A549 (cell line): ENCODE measurements at regions not wholly inside any gene's neighbourhood (a gene's known extent, or its start where the extent isn't known, plus 50 kb on each side); places are given as distances from the start of the nearest gene placed in this dataset.

Experiments used
- ATAC-seq, 2 experiments: fragments of 200-7000 bp in 1 of 2; fragments of >200 bp in 1 of 2; cut with Nextera tagmentation in 1 of 2; cut with Tn5 transposase in 1 of 2; 3 replicates each; pipeline versions ENCODE4 v1.8.0 to v1.9.1; 2018 to 2020; ENCODE audit warnings: mild to moderate bottlenecking in 1 of 2, moderate library complexity in 1 of 2
- CTCF ChIA-PET: fragments of 300-600 bp; sonication (Branson Sonifier 250); formaldehyde crosslinking; extraction: SDS; loops from one replicate; lab custom pipeline; 2021; ENCODE audit warnings: antibody characterized with exemption, inconsistent platforms; lab: Yijun Ruan, JAX
- POLR2A ChIA-PET: fragments of 350-600 bp; formaldehyde crosslinking; extraction: SDS; loops from one replicate; lab custom pipeline; 2021; ENCODE audit warnings: antibody characterized with exemption, inconsistent platforms; lab: Yijun Ruan, JAX
- DNase-seq, 2 experiments: peaks; one replicate each; pipeline versions ENCODE4 v3.0.0 to v3.0.0-alpha.2; 2011 to 2016; ENCODE audit warnings: low read depth in 1 of 2, low spot score in 1 of 2
- FAIRE-seq: peaks from 2 replicates; lab custom pipeline; 2011; peaks lifted over from hg19 to GRCh38; lab: Jason Lieb, UNC
- H3K27ac ChIP-seq, 2 experiments: fragments of >200 bp; sonication (Bioruptor Twin); formaldehyde crosslinking; 3 replicates each; pipeline ENCODE4 v1.5.1; 2016 to 2017
- H3K4me1 ChIP-seq: fragments of >200 bp; sonication (Bioruptor Twin); formaldehyde crosslinking; 3 replicates; pipeline ENCODE4 v1.6.1; 2016
- H3K4me2 ChIP-seq: fragments of >200 bp; sonication (Bioruptor Twin); formaldehyde crosslinking; 3 replicates; pipeline ENCODE4 v1.6.1; 2016
- H3K4me3 ChIP-seq: fragments of >200 bp; sonication (Bioruptor Twin); formaldehyde crosslinking; 3 replicates; pipeline ENCODE4 v1.5.1; 2016
- H3K9me3 ChIP-seq: fragments of >200 bp; sonication (Bioruptor Twin); formaldehyde crosslinking; 3 replicates; pipeline ENCODE4 v1.6.1; 2016
- ATOH8 ChIP-seq: fragments of 250-450 bp; sonication (Bioruptor Pico); IDR thresholded peaks from 2 replicates; pipeline ENCODE4 v1.5.0; 2020; ENCODE audit warnings: low read depth, mild to moderate bottlenecking, moderate library complexity
- BHLHE40 ChIP-seq: IDR thresholded peaks from 2 replicates; pipeline ENCODE4 v1.6.1; 2012; ENCODE audit warnings: low read depth, low read length, inconsistent platforms
- CBX8 ChIP-seq: fragments of 200-600 bp; sonication (generic); IDR thresholded peaks from 2 replicates; pipeline ENCODE4 v1.6.1; 2016
- CHD2 ChIP-seq: fragments of 150-350 bp; IDR thresholded peaks from 2 replicates; pipeline ENCODE4 v1.6.1; 2014; ENCODE audit warnings: low read length; ENCODE audit not compliant: partially characterized antibody
- CHD4 ChIP-seq: fragments of 200-600 bp; sonication (generic); IDR thresholded peaks from 2 replicates; pipeline ENCODE4 v1.6.1; 2016; ENCODE audit warnings: antibody characterized with exemption, mild to moderate bottlenecking, borderline replicate concordance
- EHF ChIP-seq: fragments of 250-450 bp; sonication (Bioruptor Pico); IDR thresholded peaks from 2 replicates; pipeline ENCODE4 v1.5.0; 2020; ENCODE audit warnings: mild to moderate bottlenecking
- ESRRA ChIP-seq: fragments of 150-350 bp; IDR thresholded peaks from 2 replicates; pipeline ENCODE4 v1.6.1; 2014; ENCODE audit warnings: mild to moderate bottlenecking, low read length, borderline replicate concordance
- HDAC2 ChIP-seq: fragments of 200-600 bp; sonication (generic); IDR thresholded peaks from 2 replicates; pipeline ENCODE4 v1.6.1; 2016
- HEYL ChIP-seq: fragments of 250-450 bp; sonication (Bioruptor Pico); IDR thresholded peaks from 2 replicates; pipeline ENCODE4 v1.8.0; 2021; ENCODE audit warnings: mild to moderate bottlenecking, moderate library complexity
- HMGXB4 ChIP-seq: fragments of 250-450 bp; sonication (Bioruptor Pico); IDR thresholded peaks from 2 replicates; pipeline ENCODE4 v1.5.0; 2021; ENCODE audit warnings: mild to moderate bottlenecking, moderate library complexity, borderline replicate concordance
- HOXA7 ChIP-seq: fragments of 250-450 bp; sonication (Bioruptor Pico); IDR thresholded peaks from 2 replicates; pipeline ENCODE4 v1.5.0; 2020; ENCODE audit warnings: mild to moderate bottlenecking, moderate library complexity
- MAX ChIP-seq: IDR thresholded peaks from 2 replicates; pipeline ENCODE4 v1.6.1; 2012
- MAZ ChIP-seq: fragments of 150-350 bp; IDR thresholded peaks from 2 replicates; pipeline ENCODE4 v1.6.1; 2014; ENCODE audit warnings: antibody characterized with exemption, low read depth, low read length, borderline replicate concordance
- NFE2L2 ChIP-seq: fragments of 150-350 bp; conservative IDR thresholded peaks from 2 replicates; pipeline ENCODE4 v1.6.1; 2014; ENCODE audit warnings: low read length
- NR3C1 ChIP-seq: fragments of >200 bp; sonication (Bioruptor Twin); formaldehyde crosslinking; IDR thresholded peaks from 3 replicates; pipeline ENCODE4 v1.6.1; 2017
- PHF8 ChIP-seq: fragments of 200-600 bp; sonication (generic); IDR thresholded peaks from 2 replicates; pipeline ENCODE4 v1.6.1; 2016; ENCODE audit warnings: low read depth, mild to moderate bottlenecking, antibody characterized with exemption, moderate library complexity, borderline replicate concordance
- RARB ChIP-seq: fragments of 250-450 bp; sonication (Bioruptor Pico); IDR thresholded peaks from 2 replicates; pipeline ENCODE4 v1.8.0; 2021; ENCODE audit warnings: mild to moderate bottlenecking, moderate library complexity
- SMC3 ChIP-seq: fragments of >200 bp; sonication (Bioruptor Twin); formaldehyde crosslinking; IDR thresholded peaks from 3 replicates; pipeline ENCODE4 v1.6.1; 2018; ENCODE audit warnings: inconsistent platforms
- TP53 ChIP-seq: fragments of 250-450 bp; sonication (Bioruptor Pico); IDR thresholded peaks from 2 replicates; pipeline ENCODE4 v1.5.0; 2021; ENCODE audit warnings: mild to moderate bottlenecking, moderate library complexity
- ZC3H11A ChIP-seq: fragments of 450-650 bp; IDR thresholded peaks from 2 replicates; pipeline ENCODE4 v1.6.1; 2014; ENCODE audit warnings: antibody characterized with exemption, mild to moderate bottlenecking
- ZNF302 ChIP-seq: fragments of 250-450 bp; sonication (Bioruptor Pico); IDR thresholded peaks from 2 replicates; pipeline ENCODE4 v1.9.0; 2021; ENCODE audit warnings: inconsistent platforms, mild to moderate bottlenecking, moderate library complexity
- WGBS: methylation state at CpG from one replicate; pipeline ENCODE4 v1.1.6; 2017; ENCODE audit errors: missing lambda C conversion rate; 5-methylcytosine and 5-hydroxymethylcytosine counted together

- ATAC-seq (no peak), DNase-seq (no peak), FAIRE-seq (no peak)
- WGBS: 6% methylated on average over 1 of the region's 1 CpG
- ChIA-PET CTCF (no interaction called here), POLR2A (no interaction called here)
- H3K9me3 ChIP-seq: no peaks in the 10 kb centered on the region
- H3K4me2 ChIP-seq: no peak overlapping the region
- no peak overlapping the region for H3K4me3 ChIP-seq
- TF ChIP-seq HOXA7 (CRISPR knock-in tag): no peak
- TF ChIP-seq ZC3H11A: no peak
- TF ChIP-seq ZNF302 (CRISPR knock-in tag): no peak
- TF ChIP-seq CHD4: no peak
- TF ChIP-seq HDAC2: no peak
- no peak for TF ChIP-seq RARB (CRISPR knock-in tag)
- no peak for TF ChIP-seq MAX
- TF ChIP-seq HEYL (CRISPR knock-in tag): no peak
- no peaks in the 10 kb centered on the region for H3K4me1 ChIP-seq
- H3K27ac ChIP-seq: no peak overlapping the region
Observed at GRCh38 chr6:85803721-85804120, 161.0 kb upstream of the SYNCRIP start.

- no peaks in the 10 kb centered on the region for H3K9me3 ChIP-seq
- FAIRE-seq (no peak), DNase-seq (no peak), ATAC-seq (no peak)
- no peak overlapping the region for H3K4me3 ChIP-seq
- TF ChIP-seq SMC3 (no peak), BHLHE40 (no peak), PHF8 (no peak), CHD2 (no peak), CBX8 (no peak), NR3C1 (no peak), TP53 (no peak), HMGXB4 (CRISPR knock-in tag) (no peak), MAZ (no peak), EHF (CRISPR knock-in tag) (no peak)
- ChIA-PET CTCF (no interaction called here), POLR2A (no interaction called here)
- no peak overlapping the region for H3K27ac ChIP-seq
- 0% methylated on average over 1 of the region's 1 CpG for WGBS
- H3K4me1 ChIP-seq: no peaks in the 10 kb centered on the region
- no peak overlapping the region for H3K4me2 ChIP-seq
Observed at GRCh38 chr6:85802162-85802561, 159.5 kb upstream of the SYNCRIP start.

- CTCF ChIA-PET: no interaction called here
- Histone ChIP-seq H3K4me3 (no peak overlapping the region), H3K27ac (no peak overlapping the region), H3K9me3 (no peaks in the 10 kb centered on the region), H3K4me1 (no peaks in the 10 kb centered on the region), H3K4me2 (no peak overlapping the region)
- DNase-seq: no peak
- no peak for TF ChIP-seq ATOH8
- TF ChIP-seq NFE2L2: no peak
- no peak for TF ChIP-seq ESRRA
- no peak for TF ChIP-seq NR3C1
- TF ChIP-seq SMC3: no peak
- 13% methylated on average over 4 of the region's 4 CpGs for WGBS
- POLR2A ChIA-PET: no interaction called here
- no peak for ATAC-seq
- FAIRE-seq: no peak
Observed at GRCh38 chr6:85798931-85799652, 156.4 kb upstream of the SYNCRIP start.
